HG03457 (cell line): ENCODE measurements at regions not wholly inside any gene's neighbourhood (a gene's known extent, or its start where the extent isn't known, plus 50 kb on each side); places are given as distances from the start of the nearest gene placed in this dataset.
A peak's percentile ranks its signal among the peaks of the same experiment; 100 is the strongest.

ENCODE experiments used
- ATAC-seq: cut with Tn5 transposase; IDR thresholded peaks from one replicate; pipeline ENCODE4 v1.9.1; 2021; ENCODE audit warnings: moderate number of reproducible peaks; ENCODE audit not compliant: unreplicated experiment

- no peak for ATAC-seq
These were observed 253.2 kb downstream of the POLR1F start for GRCh38 chr7:19455623-19456022.

- no peak for ATAC-seq
These were observed 260.7 kb downstream of the POLR1F start for GRCh38 chr7:19448091-19448490.

GRCh38 chr7:19442016-19442785 is 266.6 kb downstream of the POLR1F start:
- no peak for ATAC-seq

- no peak for ATAC-seq
These were observed 269.3 kb downstream of the POLR1F start for GRCh38 chr7:19439517-19439916.

- ATAC-seq, result no peak
These were observed 271.4 kb downstream of the POLR1F start for GRCh38 chr7:19437446-19437845.

GRCh38 chr7:19427944-19428343 is 280.9 kb downstream of the POLR1F start:
- no peak for ATAC-seq

- no peak for ATAC-seq
These were observed 276.6 kb upstream of the FERD3L start for GRCh38 chr7:19421861-19422260.

GRCh38 chr7:19417231-19417630 is 272.0 kb upstream of the FERD3L start:
- ATAC-seq, result no peak

GRCh38 chr7:19415123-19415522 is 269.9 kb upstream of the FERD3L start:
- no peak for ATAC-seq

GRCh38 chr7:19413443-19413965 is 268.3 kb upstream of the FERD3L start:
- ATAC-seq, result no peak

GRCh38 chr7:19410691-19411090 is 265.5 kb upstream of the FERD3L start:
- ATAC-seq, result no peak

- no peak for ATAC-seq
These were observed 264.9 kb upstream of the FERD3L start for GRCh38 chr7:19410106-19410505.

GRCh38 chr7:19408706-19409220 is 263.5 kb upstream of the FERD3L start:
- ATAC-seq, result no peak

GRCh38 chr7:19407270-19407669 is 262.0 kb upstream of the FERD3L start:
- no peak for ATAC-seq

GRCh38 chr7:19405541-19405940 is 260.3 kb upstream of the FERD3L start:
- no peak for ATAC-seq

GRCh38 chr7:19404912-19405329 is 259.7 kb upstream of the FERD3L start:
- no peak for ATAC-seq

- no peak for ATAC-seq
These were observed 258.5 kb upstream of the FERD3L start for GRCh38 chr7:19403691-19404090.

- ATAC-seq, result no peak
These were observed 256.2 kb upstream of the FERD3L start for GRCh38 chr7:19401461-19401860.

GRCh38 chr7:19400758-19401254 is 255.6 kb upstream of the FERD3L start:
- no peak for ATAC-seq

GRCh38 chr7:19397911-19398310 is 252.7 kb upstream of the FERD3L start:
- peak; percentile 95 for ATAC-seq

- no peak for ATAC-seq
These were observed 247.0 kb upstream of the FERD3L start for GRCh38 chr7:19392246-19392645.

- no peak for ATAC-seq
These were observed 245.6 kb upstream of the FERD3L start for GRCh38 chr7:19390795-19391194.
